Psoas muscle (tissue), 7 donors: ENCODE measurements at regions not wholly inside any gene's neighbourhood (a gene's known extent, or its start where the extent isn't known, plus 50 kb on each side); places are given as distances from the start of the nearest gene placed in this dataset.

Experiments
- ATAC-seq, 4 donors: fragments of 200-7000 bp; cut with Tn5 transposase; one replicate each; pipeline ENCODE4 v1.9.1; 2020; ENCODE audit warnings: moderate library complexity in 3 of 4, mild to moderate bottlenecking in 2 of 4
- DNase-seq, 2 donors: peaks; one replicate each; pipeline ENCODE4 v3.0.0-alpha.2; 2020
- H3K27ac ChIP-seq: fragments of 200-600 bp; one replicate; pipeline ENCODE4 v1.8.0; 2022
- H3K27me3 ChIP-seq, 3 donors: fragments of 200-600 bp in 1 of 3; one replicate each; pipeline versions ENCODE4 v1.6.1 to v1.8.0; 2013 to 2022; ENCODE audit warnings: low read length in 2 of 3, mild to moderate bottlenecking in 2 of 3, moderate library complexity in 1 of 3; ENCODE audit not compliant: insufficient read depth in 3 of 3
- H3K36me3 ChIP-seq, 2 donors: fragments of 200-600 bp in 1 of 2; one replicate each; pipeline versions ENCODE4 v1.6.1 to v1.8.0; 2013 to 2022; ENCODE audit warnings: low read depth in 1 of 2, mild to moderate bottlenecking in 1 of 2, moderate library complexity in 1 of 2; ENCODE audit not compliant: insufficient read depth in 1 of 2
- H3K4me1 ChIP-seq: fragments of 200-600 bp; one replicate; pipeline ENCODE4 v1.8.0; 2022
- H3K4me3 ChIP-seq: fragments of 200-600 bp; one replicate; pipeline ENCODE4 v1.8.0; 2022; ENCODE audit warnings: mild to moderate bottlenecking
- H3K9me3 ChIP-seq: fragments of 200-600 bp; one replicate; pipeline ENCODE4 v1.8.0; 2022
- CTCF ChIP-seq: fragments of 200-600 bp; IDR thresholded peaks from one replicate; pipeline ENCODE4 v1.8.0; 2022; ENCODE audit warnings: antibody characterized with exemption
- WGBS, 3 donors: extraction: QIAGEN DNeasy Blood & Tissue Kit; methylation state at CpG; one replicate each; pipeline versions ENCODE4 v1.1.6 to v1.1.7; 2013; 5-methylcytosine and 5-hydroxymethylcytosine counted together
- intact Hi-C, 2 donors: fragments of 100-400 bp; cut with DNase I; formaldehyde crosslinking; loops; one replicate each; pipeline versions ENCODE4 v1.11.0 to v1.14.2; 2022
- donor health status: healthy with polysubstance abuse.
- donor health status: DM: no; HTN: no; CAD: no; lungs with moderate emphysema.
- donor health status: Bipolar disorder and iron deficiency.
- donor health status: healthy.
- donor health status: DM: yes; HTN: yes; CAD: no.
- donor health status: DM: no; HTN: no; CAD: no.
- donor health status: DM: yes; HTN: yes; CAD: no.

DNA sequence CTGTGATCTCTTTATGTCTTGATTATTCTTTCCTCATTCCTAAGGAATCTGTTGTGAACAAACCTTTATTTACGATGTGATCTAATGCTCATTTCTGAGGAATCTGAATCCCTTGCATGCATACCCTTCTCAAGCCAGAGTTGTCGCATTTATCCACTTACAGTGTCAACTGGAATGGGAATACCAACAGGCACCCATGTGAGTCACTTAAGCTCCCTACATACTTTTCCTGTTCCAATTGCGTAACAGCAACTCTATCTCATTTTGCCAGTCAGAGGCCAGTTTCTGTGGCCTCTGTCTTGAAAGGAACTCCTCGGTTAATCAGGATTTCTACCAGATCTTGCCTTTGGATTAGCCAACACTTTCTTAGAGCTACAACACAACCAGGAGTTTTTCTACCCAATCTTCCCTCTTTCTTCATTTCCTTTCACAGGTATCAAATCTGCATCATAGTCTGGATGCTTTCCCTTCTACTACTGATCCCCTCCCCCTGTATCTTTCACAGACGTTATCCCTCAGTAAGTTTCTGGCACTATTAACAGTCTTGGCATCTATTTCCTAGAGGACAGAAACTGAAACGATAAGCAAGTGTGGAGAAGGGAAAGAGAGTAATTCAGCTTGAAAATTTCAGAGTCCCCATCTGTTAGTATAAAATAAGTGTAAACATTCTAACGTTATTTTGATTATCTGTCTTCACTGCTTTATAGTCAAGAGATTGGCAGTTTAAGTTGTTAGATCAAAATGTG, 66.8 kb upstream of the BCHE start:
- 72 to 73% (median 72%) methylated on average over 7 of the region's 7 CpGs for WGBS, 3 donors
- no peaks in the 10 kb centered on the region for H3K9me3 ChIP-seq
- TF ChIP-seq CTCF: no peak
- H3K36me3 ChIP-seq: no peaks in the 10 kb centered on the region
- no peak for ATAC-seq
- no peak overlapping the region for H3K27ac ChIP-seq
- no peak for DNase-seq
- H3K4me1 ChIP-seq: no peaks in the 10 kb centered on the region
- intact Hi-C loops: no loop called here
- no peak overlapping the region for H3K4me3 ChIP-seq
- H3K27me3 ChIP-seq: no peaks in the 10 kb centered on the region

DNA sequence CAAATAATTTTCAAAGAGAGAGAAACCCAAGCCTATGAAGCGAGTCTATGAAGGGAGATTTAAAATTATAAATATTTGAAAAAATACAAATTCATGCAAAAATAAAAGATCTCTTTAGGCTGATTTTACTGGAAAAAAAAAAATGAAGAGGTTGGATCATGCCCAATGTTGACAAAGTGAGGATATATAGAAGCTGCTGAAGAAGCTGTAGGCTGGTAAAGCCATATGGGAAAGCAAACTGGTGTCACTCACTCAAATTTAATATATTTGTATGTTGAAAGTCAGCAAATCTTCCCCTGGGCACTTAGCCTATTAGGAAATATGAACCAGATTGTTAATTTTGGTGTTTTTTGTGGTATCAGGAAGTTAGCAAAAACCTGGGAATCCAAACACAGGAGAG, 61.8 kb upstream of the BCHE start:
- intact Hi-C loops: no loop called here
- 95 to 96% (median 95%) methylated on average over 1 of the region's 1 CpG for WGBS, 3 donors
- TF ChIP-seq CTCF: no peak

DNA sequence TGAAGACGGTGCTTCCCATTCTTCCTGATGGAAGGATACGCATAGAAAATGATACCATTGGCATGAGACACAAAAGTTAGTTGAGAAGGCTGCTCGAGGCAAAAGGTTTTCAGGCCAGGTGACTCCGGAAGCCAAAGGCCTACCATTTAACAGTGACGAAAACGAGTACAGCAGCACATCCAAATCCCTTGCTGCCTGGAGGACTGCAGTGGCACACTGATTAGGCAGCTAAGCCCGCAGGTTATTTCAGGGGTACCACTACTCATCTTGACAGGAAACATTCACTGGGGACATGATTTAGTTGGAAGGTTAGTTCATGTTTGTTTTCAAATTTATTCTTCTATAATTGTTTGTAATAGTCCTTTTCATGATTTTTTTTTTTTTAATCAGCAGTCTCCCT, 59.9 kb upstream of the BCHE start:
- ATAC-seq (no peak), DNase-seq (no peak)
- TF ChIP-seq CTCF: no peak
- intact Hi-C loops: no loop called here
- no peaks in the 10 kb centered on the region for H3K36me3 ChIP-seq
- no peaks in the 10 kb centered on the region for H3K27me3 ChIP-seq
- H3K4me3 ChIP-seq: no peak overlapping the region
- no peak overlapping the region for H3K27ac ChIP-seq
- H3K9me3 ChIP-seq: no peaks in the 10 kb centered on the region
- 76 to 80% (median 77%) methylated on average over 7 of the region's 7 CpGs for WGBS, 3 donors
- no peaks in the 10 kb centered on the region for H3K4me1 ChIP-seq

More for the DNA sequence above, 61.8 kb upstream of the BCHE start:
- ATAC-seq (no peak), DNase-seq (no peak)
- H3K27ac ChIP-seq: no peak overlapping the region
- no peaks in the 10 kb centered on the region for H3K9me3 ChIP-seq
- no peaks in the 10 kb centered on the region for H3K4me1 ChIP-seq
- H3K4me3 ChIP-seq: no peak overlapping the region
- H3K27me3 ChIP-seq: no peaks in the 10 kb centered on the region
- no peaks in the 10 kb centered on the region for H3K36me3 ChIP-seq

GRCh38 chr3:165895919-165896318, 58.7 kb upstream of the BCHE start:
- intact Hi-C loops: no loop called here
- 45 to 49% (median 48%) methylated on average over 5 of the region's 5 CpGs for WGBS, 3 donors
- Histone ChIP-seq H3K36me3 (no peaks in the 10 kb centered on the region), H3K9me3 (no peaks in the 10 kb centered on the region), H3K4me3 (no peak overlapping the region), H3K27me3 (no peaks in the 10 kb centered on the region), H3K27ac (no peak overlapping the region), H3K4me1 (no peaks in the 10 kb centered on the region)
- no peak for TF ChIP-seq CTCF
- ATAC-seq (no peak), DNase-seq (no peak)

GRCh38 chr3:165892565-165892964, 55.3 kb upstream of the BCHE start:
- Histone ChIP-seq H3K36me3 (no peaks in the 10 kb centered on the region), H3K27me3 (no peaks in the 10 kb centered on the region), H3K9me3 (no peaks in the 10 kb centered on the region), H3K4me3 (no peak overlapping the region), H3K4me1 (no peaks in the 10 kb centered on the region), H3K27ac (no peak overlapping the region)
- 63 to 72% (median 70%) methylated on average over 4 of the region's 4 CpGs for WGBS, 3 donors
- TF ChIP-seq CTCF: no peak
- ATAC-seq: no peak
- intact Hi-C loops: no loop called here
- DNase-seq: no peak
